GM19324 (cell line): ENCODE measurements at regions not wholly inside any gene's neighbourhood (a gene's known extent, or its start where the extent isn't known, plus 50 kb on each side); places are given as distances from the start of the nearest gene placed in this dataset.

Experiments used
- ATAC-seq: cut with Tn5 transposase; IDR thresholded peaks from one replicate; pipeline ENCODE4 v1.9.1; 2021; ENCODE audit warnings: mild to moderate bottlenecking, moderate library complexity; ENCODE audit not compliant: unreplicated experiment, low FRiP score

DNA sequence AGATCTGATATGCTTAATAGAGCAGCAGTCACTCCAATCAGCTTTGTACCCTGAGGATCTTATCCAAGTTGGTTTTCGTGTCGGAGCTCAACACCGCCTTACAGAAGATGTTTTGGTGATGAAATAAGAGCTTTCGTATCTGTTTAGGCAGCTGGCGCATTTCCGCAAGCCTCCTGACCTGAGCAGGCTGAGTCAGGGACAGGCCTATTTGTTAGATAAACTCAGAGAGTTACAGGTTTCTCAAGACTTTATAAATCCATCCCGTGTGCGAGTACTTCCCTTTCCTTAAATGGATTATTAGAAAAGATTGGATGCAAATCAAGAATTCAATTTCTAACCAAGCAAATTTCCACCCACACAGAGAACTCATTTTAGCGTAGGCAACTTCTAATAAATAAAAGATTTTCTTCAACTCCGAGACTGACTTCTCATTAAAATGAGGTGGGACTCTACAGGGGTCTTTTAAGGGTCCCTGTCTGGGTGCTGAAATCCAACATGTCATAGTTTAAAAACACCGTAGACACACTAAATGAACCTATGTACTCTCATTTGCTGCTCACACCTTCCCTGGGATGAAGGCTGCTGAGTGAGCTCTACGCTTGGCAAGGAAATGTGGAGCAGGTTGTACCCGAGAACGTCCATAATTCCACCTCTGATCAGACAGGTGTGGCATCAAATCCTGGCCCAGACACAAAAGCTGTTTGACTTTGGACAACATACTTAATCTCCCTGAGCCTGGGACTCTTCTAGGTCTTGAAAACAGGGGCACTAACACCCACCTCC, 106.9 kb upstream of the F3 start:
- ATAC-seq = no peak

DNA sequence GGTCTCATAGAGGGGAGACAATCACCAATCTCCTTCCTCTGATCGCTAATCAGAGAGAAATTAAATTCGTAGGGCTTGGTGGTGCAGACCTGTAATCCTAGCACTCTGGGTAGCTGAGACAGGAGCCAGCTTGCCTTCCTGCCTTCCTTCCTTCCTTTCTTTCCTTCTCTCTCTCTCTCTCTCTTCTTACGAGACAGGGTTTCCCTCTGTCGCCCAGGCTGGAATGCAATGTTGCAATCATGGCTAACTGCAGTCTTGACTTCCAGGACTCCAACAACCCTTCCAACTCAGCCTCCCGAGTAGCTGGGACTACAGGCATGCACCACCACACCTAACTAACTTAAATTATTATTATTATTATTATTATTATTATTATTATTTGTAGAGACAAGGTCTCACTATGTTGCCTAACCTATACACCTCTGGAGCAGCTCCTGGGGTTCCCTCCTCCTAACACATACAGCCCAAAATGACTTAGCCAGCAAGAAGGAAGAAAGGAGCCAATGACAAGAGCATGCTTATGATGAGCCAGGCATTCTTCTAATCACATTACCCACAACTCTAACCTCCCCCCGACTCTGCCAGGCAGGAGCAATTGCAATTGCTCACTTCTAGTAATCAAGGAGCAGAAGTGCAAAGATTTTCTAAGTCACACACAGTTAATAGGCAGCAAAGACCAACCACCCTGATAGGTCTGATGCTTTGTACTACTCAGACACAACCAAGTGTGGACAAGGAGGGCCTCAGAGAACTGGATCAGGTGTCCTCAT, 105.4 kb upstream of the F3 start:
- ATAC-seq = no peak

GRCh38 chr1:94646141-94646643, 104.6 kb upstream of the F3 start:
- ATAC-seq = no peak

DNA sequence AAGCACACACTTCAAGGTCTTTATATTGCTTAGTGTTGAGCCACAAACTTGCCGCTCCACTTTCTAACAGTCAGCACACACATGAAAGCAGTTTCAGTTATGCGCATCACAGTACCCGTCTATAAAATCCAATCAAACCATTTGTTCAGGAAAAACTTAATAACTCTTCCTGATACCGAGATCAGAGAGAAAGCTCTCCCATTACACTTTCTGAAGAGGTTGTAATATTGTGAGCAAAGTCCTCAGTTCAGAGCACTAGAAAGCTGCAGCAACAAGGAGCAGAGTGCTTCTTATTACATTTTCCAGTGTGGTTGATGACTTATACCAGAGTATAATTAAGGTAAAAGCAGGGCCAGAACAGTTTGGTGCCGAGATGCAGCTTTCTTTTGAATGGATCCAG, 102.8 kb upstream of the F3 start:
- ATAC-seq = no peak

GRCh38 chr1:94643819-94644218, 102.3 kb upstream of the F3 start:
- no peak for ATAC-seq

- ATAC-seq = no peak
Measured at GRCh38 chr1:94642617-94643321, 101.2 kb upstream of the F3 start.

- ATAC-seq = no peak
Measured at GRCh38 chr1:94641990-94642389, 100.4 kb upstream of the F3 start.

DNA sequence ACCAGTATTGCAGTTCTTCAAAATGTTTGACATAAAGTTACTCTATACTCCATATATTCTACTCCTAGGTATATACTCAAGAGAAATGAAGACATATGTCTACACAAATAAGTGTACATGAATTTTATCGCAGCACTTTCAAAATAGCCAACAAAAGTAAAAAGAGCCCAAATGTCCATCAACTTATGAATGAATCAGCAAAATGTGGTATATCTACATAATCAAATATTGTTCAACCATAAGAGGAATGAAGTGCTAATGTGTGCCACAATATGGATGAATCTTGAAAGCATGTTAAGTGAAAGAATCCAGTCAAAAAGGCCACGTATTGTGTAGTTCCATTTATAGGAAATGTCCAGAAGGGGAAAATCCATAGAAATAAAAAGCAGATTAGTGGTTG, 98.6 kb upstream of the F3 start:
- no peak for ATAC-seq

- no peak for ATAC-seq
Measured at GRCh38 chr1:94637121-94637520, 95.6 kb upstream of the F3 start.

GRCh38 chr1:94636624-94637023, 95.1 kb upstream of the F3 start:
- ATAC-seq = no peak

DNA sequence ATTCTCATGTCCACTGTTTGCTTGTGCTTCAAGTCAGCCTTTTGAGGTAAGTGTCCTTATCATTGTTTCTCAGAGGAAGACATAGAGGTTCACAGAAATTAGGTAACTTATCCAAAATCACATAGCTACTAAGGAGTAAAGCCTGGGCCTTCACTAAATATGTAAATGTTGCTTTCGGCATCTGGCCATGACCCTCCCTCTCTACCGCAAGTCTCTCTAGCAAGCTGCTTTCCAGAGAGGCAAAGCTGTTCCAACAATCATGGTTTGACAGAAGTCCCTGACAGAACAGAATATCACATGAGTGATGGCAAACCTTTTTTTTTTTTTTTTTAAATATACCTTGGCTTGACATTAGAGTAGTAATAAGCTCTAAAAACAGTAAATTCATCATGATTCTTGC, 94.5 kb upstream of the F3 start:
- no peak for ATAC-seq

- no peak for ATAC-seq
Measured at GRCh38 chr1:94634977-94635416, 93.4 kb upstream of the F3 start.

- ATAC-seq = no peak
Measured at GRCh38 chr1:94633051-94633450, 91.5 kb upstream of the F3 start.

DNA sequence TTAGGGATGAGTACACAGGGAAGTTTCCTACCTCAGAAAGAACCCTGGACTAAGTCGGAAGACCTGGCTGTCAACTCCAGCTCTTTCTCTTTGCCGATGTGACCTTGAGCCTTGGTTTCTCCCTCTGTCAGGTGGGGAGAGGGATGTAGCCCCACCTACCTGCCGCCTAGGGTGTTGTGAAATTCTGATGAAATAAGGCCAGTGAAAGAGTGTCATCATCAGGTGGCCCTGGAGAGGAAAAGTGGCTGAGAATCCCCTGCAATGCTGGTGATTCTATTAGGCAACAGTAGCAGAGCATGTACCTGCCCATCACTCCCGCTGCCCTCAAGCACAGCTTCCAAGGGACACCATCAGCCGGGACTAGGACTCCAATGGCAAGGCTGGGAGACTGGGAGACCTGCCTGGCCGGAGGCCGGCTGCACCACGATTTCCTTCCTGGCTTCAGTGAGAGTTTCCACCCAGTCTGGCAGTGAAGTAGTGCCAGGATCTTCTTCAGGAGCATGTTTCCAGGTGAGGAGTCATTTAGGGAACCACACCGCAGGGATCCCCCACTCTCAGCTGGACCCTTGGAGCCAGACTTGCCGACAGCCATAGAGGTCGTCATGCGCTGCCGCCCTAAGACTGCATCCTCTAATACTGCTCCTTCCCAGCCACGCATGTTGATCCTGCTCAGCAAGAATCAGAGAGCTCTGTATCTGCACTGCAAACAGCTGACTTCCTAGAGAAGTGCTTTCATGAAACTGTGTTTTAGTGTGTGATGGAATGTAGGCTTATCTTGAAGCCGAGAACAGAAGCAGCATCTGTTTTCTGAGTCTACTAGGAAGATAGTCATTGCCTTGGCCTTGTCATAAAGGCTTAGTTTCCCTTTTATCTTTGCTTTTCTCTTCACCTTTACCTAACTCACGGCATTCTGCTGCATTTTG, 88.0 kb upstream of the F3 start:
- ATAC-seq = no peak

GRCh38 chr1:94628499-94628843, 86.9 kb upstream of the F3 start:
- no peak for ATAC-seq

DNA sequence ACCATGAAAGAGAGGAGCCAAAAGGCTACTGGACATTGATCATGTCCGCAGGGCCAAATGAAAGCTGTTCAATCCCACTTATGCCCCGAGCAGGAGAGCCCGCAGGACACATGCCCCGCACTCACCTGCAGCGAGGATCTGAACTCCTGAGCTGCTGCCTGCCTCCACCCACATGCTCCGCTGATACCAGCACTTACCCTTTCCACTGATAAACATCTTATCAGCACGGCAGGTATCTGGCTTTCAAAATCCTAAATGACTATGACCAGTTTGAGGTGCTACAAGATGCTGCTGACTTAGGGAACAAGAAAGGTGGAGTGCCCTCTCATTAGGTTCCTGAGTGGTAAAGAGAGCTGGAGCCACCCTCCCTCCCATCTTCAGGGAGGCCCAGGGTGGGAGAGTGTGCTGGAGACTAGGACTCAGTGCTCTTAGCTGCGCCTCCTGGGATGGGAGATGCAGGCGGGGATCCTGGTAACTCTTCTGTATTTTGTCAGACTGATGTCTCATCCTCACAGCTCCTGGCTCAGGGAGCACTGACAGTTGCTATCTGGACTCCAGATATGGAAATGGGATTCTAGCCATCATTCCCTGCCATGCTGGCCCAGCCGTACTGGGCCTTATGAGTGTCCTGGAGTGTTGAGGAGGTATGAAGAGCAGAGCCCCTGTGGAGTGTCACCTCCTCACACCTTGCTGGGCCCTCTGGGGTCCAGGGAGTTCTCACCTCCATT, 86.4 kb upstream of the F3 start:
- no peak for ATAC-seq

DNA sequence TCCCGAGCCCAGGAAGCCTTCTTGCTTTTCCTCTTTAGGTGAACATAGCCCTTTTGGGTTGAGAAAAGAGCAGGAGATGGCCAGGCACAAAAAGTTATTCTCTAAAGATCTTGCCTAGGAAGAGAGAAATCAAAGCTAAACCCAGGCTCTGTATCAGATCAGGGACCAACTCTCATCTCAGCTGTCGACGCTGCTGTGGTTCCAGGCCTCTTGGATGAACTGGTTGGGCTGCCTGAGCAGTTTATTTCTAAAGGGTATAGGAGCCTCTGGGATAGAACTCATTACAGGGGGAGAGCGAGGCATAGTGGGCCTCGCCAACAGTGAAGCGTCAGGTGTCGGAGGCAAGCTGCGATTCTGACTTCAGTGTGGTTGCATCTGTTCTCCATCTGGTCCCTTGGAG, 82.6 kb upstream of the F3 start:
- ATAC-seq = no peak

DNA sequence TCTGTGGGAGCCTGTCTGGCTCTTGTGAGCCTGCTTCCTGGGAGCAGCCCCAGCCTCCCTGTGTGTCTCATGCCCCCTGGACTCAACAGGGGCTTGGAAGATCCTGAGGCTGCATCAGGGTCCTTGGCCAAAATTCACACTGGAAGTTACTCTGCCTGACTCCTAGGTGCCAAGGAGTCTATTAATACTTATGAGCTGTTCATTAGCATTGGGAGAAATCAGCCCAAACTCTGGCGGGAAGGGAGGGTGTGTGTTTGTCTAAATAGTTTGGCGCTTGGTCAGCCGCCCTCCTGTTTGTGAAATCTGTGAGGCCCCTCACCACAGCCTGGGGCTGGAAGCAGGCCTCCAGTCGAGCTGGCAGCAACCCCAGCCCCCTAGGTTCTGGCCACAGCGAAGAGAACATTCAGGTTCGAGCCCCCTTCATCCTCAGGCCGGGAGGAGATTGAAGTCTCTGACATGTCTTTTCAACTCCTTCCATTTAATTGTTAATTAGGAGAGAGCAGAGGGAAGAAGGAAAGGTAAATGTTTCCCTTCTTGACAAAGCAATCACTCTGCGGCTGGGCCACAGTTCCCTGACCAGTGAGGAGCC, 82.1 kb upstream of the F3 start:
- ATAC-seq = no peak

DNA sequence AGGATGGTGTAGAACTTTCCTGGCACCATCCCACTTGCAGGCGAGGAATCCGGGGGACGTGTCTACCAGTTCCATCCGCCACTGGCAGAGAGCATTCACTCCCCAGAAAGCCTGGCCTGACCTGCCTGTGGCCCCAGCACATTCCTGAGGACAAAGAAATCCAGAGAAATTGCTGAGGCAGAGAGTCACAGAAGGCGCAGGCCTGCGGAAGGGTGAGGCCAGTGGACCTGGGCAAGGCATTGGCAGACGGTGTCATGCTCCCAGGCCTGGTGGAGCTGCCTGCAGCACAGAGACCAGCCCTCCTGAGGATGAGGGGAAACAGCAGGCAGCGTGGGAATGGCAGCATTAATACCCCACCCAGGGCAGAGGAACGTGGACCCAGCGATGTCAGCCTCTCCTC, 81.2 kb upstream of the F3 start:
- ATAC-seq = no peak
